Esophagus squamous epithelium (tissue), 4 donors: ENCODE measurements at regions not wholly inside any gene's neighbourhood (a gene's known extent, or its start where the extent isn't known, plus 50 kb on each side); places are given as distances from the start of the nearest gene placed in this dataset.

ENCODE experiments used
- CTCF ChIP-seq, 6 experiments: fragments of 450-650 bp in 4 of 6; fragments of 200-600 bp in 2 of 6; sonication (generic) in 2 of 6; IDR thresholded peaks; one replicate each; pipeline ENCODE4 v1.5.1; 2016 to 2019; ENCODE audit warnings: antibody characterized with exemption in 6 of 6, mild to moderate bottlenecking in 4 of 6, moderate library complexity in 4 of 6
- POLR2A ChIP-seq, 4 donors: fragments of 450-650 bp; IDR thresholded peaks; one replicate each; pipeline ENCODE4 v1.6.1; 2017; ENCODE audit warnings: antibody characterized with exemption in 4 of 4, mild to moderate bottlenecking in 4 of 4, moderate library complexity in 3 of 4

- TF ChIP-seq CTCF (IDR thresholded peaks at IDR 0.05), result no peak
- TF ChIP-seq POLR2A (IDR thresholded peaks at IDR 0.05), result no peak
Measured at GRCh38 chr18:57242285-57242684, 95.4 kb downstream of the BOD1L2 start.
